Fibroblast of skin of right quadriceps (primary cell): ENCODE measurements at regions not wholly inside any gene's neighbourhood (a gene's known extent, or its start where the extent isn't known, plus 50 kb on each side); places are given as distances from the start of the nearest gene placed in this dataset.

Experiments used
- DNase-seq: peaks from one replicate; pipeline ENCODE4 v3.0.0-alpha.2; 2013

GRCh38 chr12:19058235-19059021, 71.1 kb upstream of the PLEKHA5 start:
- no peak for DNase-seq

GRCh38 chr12:19064713-19065112, 64.8 kb upstream of the PLEKHA5 start:
- DNase-seq: no peak

GRCh38 chr12:19065223-19065622, 64.3 kb upstream of the PLEKHA5 start:
- no peak for DNase-seq

- DNase-seq: no peak
These were observed 63.7 kb upstream of the PLEKHA5 start for GRCh38 chr12:19065871-19066270.

GRCh38 chr12:19066475-19067001, 63.0 kb upstream of the PLEKHA5 start:
- DNase-seq: no peak

- DNase-seq: no peak
These were observed 61.4 kb upstream of the PLEKHA5 start for GRCh38 chr12:19068137-19068536.

- DNase-seq: no peak
These were observed 59.2 kb upstream of the PLEKHA5 start for GRCh38 chr12:19070341-19070740.

GRCh38 chr12:19074700-19075099, 54.8 kb upstream of the PLEKHA5 start:
- peak; percentile 64 for DNase-seq

- no peak for DNase-seq
These were observed 53.7 kb upstream of the PLEKHA5 start for GRCh38 chr12:19075711-19076340.
